ENCODE measurements at regions not wholly inside any gene's neighbourhood (a gene's known extent, or its start where the extent isn't known, plus 50 kb on each side); places are given as distances from the start of the nearest gene placed in this dataset.

DNA sequence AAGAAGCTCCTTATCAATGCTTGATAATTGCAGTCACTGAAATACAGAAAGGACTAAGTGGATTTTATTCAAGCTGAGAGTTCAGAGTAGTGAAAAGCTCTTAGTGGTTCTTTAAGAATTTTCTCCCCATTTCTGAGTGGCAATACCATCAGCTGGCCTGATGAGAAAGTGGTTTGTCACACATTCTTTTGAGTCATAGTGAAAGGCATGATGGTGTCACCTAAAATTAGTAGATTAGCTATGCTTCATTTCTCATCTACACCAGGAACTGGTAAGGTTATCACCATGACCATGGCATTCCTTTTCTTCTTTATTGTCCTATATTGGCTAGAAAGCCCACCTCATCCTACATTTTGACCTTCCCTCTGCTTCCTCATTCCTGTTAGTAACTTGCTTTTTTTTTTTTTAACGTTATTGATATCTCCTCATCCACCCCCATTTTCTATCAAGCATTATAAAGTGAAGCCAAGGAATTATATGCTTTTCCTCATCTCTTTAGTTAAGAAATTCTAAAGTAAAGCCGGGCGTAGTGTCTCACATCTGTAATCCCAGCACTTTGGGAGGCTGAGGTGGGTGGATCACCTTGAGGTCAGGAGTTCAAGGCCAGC lies 67.4 kb upstream of the LOC128125822 start:
- H3K9me3 ChIP-seq, result no peaks in the 10 kb centered on the region
- no peak overlapping the region for H3K4me3 ChIP-seq
- H3K27ac ChIP-seq, result no peak overlapping the region
- no peak for DNase-seq (ENCODE audit: low spot score in 2 of 2)
- H3K27me3 ChIP-seq, result no peaks in the 10 kb centered on the region
- no peaks in the 10 kb centered on the region for H3K4me1 ChIP-seq
- intact Hi-C loops (cut with DNase I; ENCODE audit: low total_unique reads), result no loop called here
- TF ChIP-seq, protein P1, sequence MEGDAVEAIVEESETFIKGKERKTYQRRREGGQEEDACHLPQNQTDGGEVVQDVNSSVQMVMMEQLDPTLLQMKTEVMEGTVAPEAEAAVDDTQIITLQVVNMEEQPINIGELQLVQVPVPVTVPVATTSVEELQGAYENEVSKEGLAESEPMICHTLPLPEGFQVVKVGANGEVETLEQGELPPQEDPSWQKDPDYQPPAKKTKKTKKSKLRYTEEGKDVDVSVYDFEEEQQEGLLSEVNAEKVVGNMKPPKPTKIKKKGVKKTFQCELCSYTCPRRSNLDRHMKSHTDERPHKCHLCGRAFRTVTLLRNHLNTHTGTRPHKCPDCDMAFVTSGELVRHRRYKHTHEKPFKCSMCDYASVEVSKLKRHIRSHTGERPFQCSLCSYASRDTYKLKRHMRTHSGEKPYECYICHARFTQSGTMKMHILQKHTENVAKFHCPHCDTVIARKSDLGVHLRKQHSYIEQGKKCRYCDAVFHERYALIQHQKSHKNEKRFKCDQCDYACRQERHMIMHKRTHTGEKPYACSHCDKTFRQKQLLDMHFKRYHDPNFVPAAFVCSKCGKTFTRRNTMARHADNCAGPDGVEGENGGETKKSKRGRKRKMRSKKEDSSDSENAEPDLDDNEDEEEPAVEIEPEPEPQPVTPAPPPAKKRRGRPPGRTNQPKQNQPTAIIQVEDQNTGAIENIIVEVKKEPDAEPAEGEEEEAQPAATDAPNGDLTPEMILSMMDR (IDR thresholded peaks at IDR 0.05), result no peak
- TF ChIP-seq POLR2A (IDR thresholded peaks at IDR 0.05), result no peak
- TF ChIP-seq POLR2AphosphoS5 (IDR thresholded peaks at IDR 0.05), result no peak
- no peaks in the 10 kb centered on the region for H3K36me3 ChIP-seq

DNA sequence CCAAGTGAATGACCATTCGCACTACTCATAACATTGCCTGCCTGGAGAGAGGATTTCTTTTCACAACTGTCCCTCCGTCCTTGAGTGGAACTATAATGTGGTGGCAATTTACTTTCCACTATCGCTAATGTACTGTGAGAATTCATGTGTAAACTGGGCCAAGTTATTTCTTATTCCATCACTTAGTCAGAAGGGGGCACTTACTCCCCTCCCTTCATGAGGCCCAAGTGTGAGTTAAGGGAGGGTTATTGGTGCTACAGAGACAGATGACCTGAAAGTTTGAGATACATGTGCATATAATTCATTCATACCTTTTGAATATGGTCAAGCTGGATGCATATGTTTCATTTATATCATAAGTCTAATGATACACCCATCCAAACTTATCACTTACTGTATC lies 65.2 kb upstream of the LOC128125822 start:
- intact Hi-C loops (cut with DNase I; ENCODE audit: low total_unique reads), result no loop called here
- H3K4me1 ChIP-seq, result no peaks in the 10 kb centered on the region
- H3K27me3 ChIP-seq, result no peaks in the 10 kb centered on the region
- no peak for DNase-seq (ENCODE audit: low spot score in 2 of 2)
- H3K9me3 ChIP-seq, result no peaks in the 10 kb centered on the region
- H3K36me3 ChIP-seq, result no peaks in the 10 kb centered on the region
- no peak overlapping the region for H3K27ac ChIP-seq
- TF ChIP-seq, protein P1 (IDR thresholded peaks at IDR 0.05), result no peak
- no peak for TF ChIP-seq POLR2A (IDR thresholded peaks at IDR 0.05)
- no peak for TF ChIP-seq POLR2AphosphoS5 (IDR thresholded peaks at IDR 0.05)
- H3K4me3 ChIP-seq, result no peak overlapping the region

DNA sequence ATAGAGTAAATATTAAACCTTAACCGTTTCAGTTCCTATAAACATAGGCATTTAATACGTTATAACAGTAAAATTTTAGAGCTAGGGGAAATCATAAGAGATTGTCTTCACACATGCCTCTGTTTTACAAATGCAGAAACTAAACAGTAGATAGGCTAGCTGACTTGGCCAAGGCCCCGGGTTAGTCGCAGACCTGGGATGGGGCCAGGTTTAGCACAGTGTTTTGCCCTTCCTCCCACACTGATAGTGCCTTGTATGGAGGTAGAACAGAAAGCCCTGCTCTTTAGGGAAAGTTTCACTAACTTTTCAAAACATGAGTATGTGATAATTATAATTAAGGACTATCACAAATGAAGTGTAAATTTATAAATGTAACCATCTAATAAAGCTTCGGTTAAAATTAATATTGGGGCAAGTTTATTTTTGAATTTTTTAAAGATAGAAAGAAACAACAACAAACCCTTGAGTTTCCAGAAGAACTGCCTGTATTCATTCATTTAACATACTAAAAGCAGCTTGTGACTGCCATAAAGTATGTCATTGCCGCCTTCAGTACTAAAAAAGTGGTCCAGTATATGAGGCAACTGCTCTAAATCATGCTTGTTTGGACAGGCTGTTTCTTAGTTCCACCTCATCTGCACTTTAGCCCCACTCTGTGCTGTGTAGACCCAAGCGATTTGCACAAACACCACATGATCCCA lies 62.5 kb upstream of the LOC128125822 start:
- Histone ChIP-seq H3K27ac (peak overlapping the region in 1 of 2 donors; percentile 44), H3K27me3 (no peaks in the 10 kb centered on the region), H3K9me3 (no peaks in the 10 kb centered on the region), H3K4me3 (no peak overlapping the region), H3K36me3 (no peaks in the 10 kb centered on the region), H3K4me1 (no peaks in the 10 kb centered on the region)
- TF ChIP-seq, protein P1 (IDR thresholded peaks at IDR 0.05), result no peak
- no peak for TF ChIP-seq POLR2A (IDR thresholded peaks at IDR 0.05)
- no peak for TF ChIP-seq POLR2AphosphoS5 (IDR thresholded peaks at IDR 0.05)
- intact Hi-C loops (cut with DNase I; ENCODE audit: low total_unique reads), result no loop called here
- peak in 1 of 2 donors; percentile 31 for DNase-seq (ENCODE audit: low spot score in 2 of 2)

- H3K36me3 ChIP-seq, result no peaks in the 10 kb centered on the region
- H3K4me3 ChIP-seq, result no peak overlapping the region
- DNase-seq (ENCODE audit: low spot score in 2 of 2), result no peak
- TF ChIP-seq POLR2A (IDR thresholded peaks at IDR 0.05) (no peak), POLR2AphosphoS5 (IDR thresholded peaks at IDR 0.05) (no peak)
- TF ChIP-seq, protein P1 (IDR thresholded peaks at IDR 0.05), result no peak
- no peaks in the 10 kb centered on the region for H3K4me1 ChIP-seq
- intact Hi-C loops (cut with DNase I; ENCODE audit: low total_unique reads), result no loop called here
- H3K27me3 ChIP-seq, result no peaks in the 10 kb centered on the region
- peak overlapping the region in 1 of 2 donors; percentile 44 for H3K27ac ChIP-seq
- H3K9me3 ChIP-seq, result no peaks in the 10 kb centered on the region
Measured at GRCh38 chr6:63510353-63510686, 62.0 kb upstream of the LOC128125822 start.

GRCh38 chr6:63510849-63511248 lies 61.4 kb upstream of the LOC128125822 start:
- Histone ChIP-seq H3K4me3 (no peak overlapping the region), H3K4me1 (no peaks in the 10 kb centered on the region), H3K36me3 (no peaks in the 10 kb centered on the region), H3K27me3 (no peaks in the 10 kb centered on the region), H3K9me3 (no peaks in the 10 kb centered on the region), H3K27ac (no peak overlapping the region)
- no peak for DNase-seq (ENCODE audit: low spot score in 2 of 2)
- intact Hi-C loops (cut with DNase I; ENCODE audit: low total_unique reads), result no loop called here
- TF ChIP-seq POLR2A (IDR thresholded peaks at IDR 0.05) (no peak), POLR2AphosphoS5 (IDR thresholded peaks at IDR 0.05) (no peak)
- TF ChIP-seq, protein P1 (IDR thresholded peaks at IDR 0.05), result no peak

Data from breast epithelium (tissue), 4 donors.